Brain microvascular endothelial cell (primary cell): ENCODE measurements at regions not wholly inside any gene's neighbourhood (a gene's known extent, or its start where the extent isn't known, plus 50 kb on each side); places are given as distances from the start of the nearest gene placed in this dataset.
"Not testable (repeated sequence)": the region's sequence is repeated elsewhere in the genome, so short reads cannot be mapped to it uniquely, and the experiment has no call there.

ENCODE experiments used
- DNase-seq: peaks from one replicate; pipeline ENCODE4 v3.0.0-alpha.2; 2020
- H3K27ac ChIP-seq: fragments of 250-450 bp; sonication (Bioruptor Pico); 2 replicates; pipeline ENCODE4 v1.5.1; 2020; ENCODE audit warnings: mild to moderate bottlenecking, moderate library complexity
- H3K27me3 ChIP-seq: fragments of 250-450 bp; sonication (Bioruptor Pico); replicated peaks from 2 replicates; pipeline ENCODE4 v1.5.1; 2020; ENCODE audit warnings: mild to moderate bottlenecking
- H3K36me3 ChIP-seq: fragments of 250-450 bp; sonication (Bioruptor Pico); replicated peaks from 2 replicates; pipeline ENCODE4 v1.5.1; 2020; ENCODE audit warnings: mild to moderate bottlenecking
- H3K4me3 ChIP-seq: 2 replicates; pipeline ENCODE4 v1.5.1; 2011; ENCODE audit warnings: low read depth, mild to moderate bottlenecking, control low read depth, low read length, moderate library complexity
- CTCF ChIP-seq: IDR thresholded peaks from 2 replicates; pipeline ENCODE4 v1.5.1; 2011; ENCODE audit warnings: low read depth, mild to moderate bottlenecking, moderate library complexity, low read length, control low read depth, inconsistent platforms; ENCODE audit errors: missing control alignments
- in situ Hi-C: cut with HindIII; loops from 2 replicates; pipeline ENCODE4 v1.10.0; 2017; ENCODE audit warnings: low sequenced_read_pairs, low pct_ligation_motif_present

- no peak for TF ChIP-seq CTCF
- in situ Hi-C loops, result no loop called here
- no peak overlapping the region for H3K27ac ChIP-seq
- H3K27me3 ChIP-seq, result peaks cover 15% of the 10 kb centered on the region
- H3K36me3 ChIP-seq, result no peaks in the 10 kb centered on the region
- H3K4me3 ChIP-seq, result no peak overlapping the region
- DNase-seq, result no peak
Observed at GRCh38 chr2:132256251-132256902, 94.6 kb upstream of the ANKRD30BL start.

DNA sequence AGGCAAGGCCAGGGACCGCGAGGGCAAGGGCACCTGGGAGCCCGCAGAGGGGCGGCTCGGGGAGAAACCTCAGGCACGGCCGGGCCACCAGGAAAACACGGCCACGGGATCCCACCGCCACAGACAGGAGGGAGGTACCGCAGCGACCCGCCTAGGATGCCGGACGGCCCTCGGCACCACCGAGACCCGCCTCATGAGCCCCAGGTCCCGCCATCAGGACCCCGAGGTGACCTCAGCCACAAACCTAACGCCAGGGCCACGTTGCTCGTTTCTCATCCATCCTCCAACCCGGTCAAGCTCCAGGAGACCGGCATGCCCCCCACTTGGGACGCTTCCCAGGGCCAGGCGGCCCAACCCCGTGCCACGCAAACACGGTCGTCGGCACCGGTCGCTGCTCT is 95.2 kb upstream of the ANKRD30BL start:
- H3K36me3 ChIP-seq, in situ Hi-C loops, DNase-seq, H3K27ac ChIP-seq: not testable (repeated sequence)
- Histone ChIP-seq H3K4me3 (peak overlapping the region; percentile 30), H3K27me3 (peaks cover 15% of the 10 kb centered on the region)

DNA sequence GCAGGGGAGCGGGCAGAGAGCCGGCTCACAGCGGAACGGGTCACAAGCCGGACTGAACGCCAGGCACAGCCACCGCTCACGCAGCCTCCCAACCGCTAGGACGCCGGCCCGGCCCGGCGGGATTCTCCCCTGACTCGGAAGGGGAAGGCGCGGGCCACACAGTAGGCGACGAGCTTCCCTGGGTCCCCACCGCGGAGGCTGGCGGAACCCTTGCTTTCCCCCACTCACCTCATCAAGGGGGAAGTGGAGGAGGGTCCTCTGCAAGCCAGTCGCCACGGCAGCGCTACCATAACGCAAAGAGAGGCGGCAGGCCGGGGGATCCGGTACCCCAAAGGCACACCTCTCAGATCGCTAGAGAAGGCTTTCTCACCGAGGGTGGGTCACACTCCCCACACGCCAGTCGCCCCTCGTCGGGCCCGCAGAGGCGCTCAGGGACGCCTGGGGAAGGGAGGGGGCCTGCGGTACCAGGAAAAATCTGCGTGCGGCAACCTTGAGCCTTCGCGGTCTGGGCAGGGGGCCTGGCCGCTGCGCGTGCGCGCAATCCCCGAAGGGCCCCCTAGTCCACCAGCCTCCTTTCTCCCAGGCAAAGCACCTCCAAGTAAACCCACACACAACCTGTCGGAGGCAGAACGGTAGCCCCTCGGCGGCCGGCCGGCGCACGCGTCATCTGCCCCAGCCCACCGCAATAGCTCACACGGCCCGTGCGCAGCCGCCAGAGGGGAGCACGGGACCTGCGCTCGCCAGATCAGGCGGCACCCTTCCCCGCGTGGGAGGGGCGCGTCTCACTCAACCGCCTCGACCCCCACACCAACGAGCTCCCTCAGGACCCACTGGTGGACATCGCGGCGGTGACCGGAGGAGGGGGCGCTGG is 95.8 kb upstream of the ANKRD30BL start:
- H3K36me3 ChIP-seq, H3K27ac ChIP-seq, DNase-seq, in situ Hi-C loops: not testable (repeated sequence)
- Histone ChIP-seq H3K27me3 (peaks cover 15% of the 10 kb centered on the region), H3K4me3 (peak overlapping the region; percentile 30)

- H3K36me3 ChIP-seq, H3K27ac ChIP-seq, H3K4me3 ChIP-seq, in situ Hi-C loops, DNase-seq: not testable (repeated sequence)
- peaks cover 15% of the 10 kb centered on the region for H3K27me3 ChIP-seq
Observed at GRCh38 chr2:132259276-132259675, 97.5 kb upstream of the ANKRD30BL start.

DNA sequence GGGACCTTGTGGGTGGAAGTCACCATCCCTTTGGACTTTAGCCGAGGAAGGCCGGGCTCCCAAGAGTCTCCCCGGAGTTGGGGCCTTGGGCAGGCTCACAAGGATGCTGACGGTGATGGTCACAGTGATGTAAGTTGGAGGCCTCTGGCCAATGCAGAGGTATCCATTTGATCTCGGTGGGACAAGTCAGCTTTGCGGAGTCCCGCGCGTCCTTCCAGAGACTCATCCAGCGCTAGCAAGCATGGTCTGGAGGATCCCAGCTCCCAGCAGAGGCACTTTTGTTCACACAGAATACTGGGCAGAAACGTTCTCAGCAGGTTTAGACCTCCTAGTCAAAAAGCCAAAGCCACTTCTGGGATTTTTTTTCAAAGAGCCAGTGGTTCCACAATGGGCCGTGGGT is 103.8 kb upstream of the ANKRD30BL start:
- H3K27ac ChIP-seq, DNase-seq, in situ Hi-C loops, H3K36me3 ChIP-seq, H3K27me3 ChIP-seq, H3K4me3 ChIP-seq: not testable (repeated sequence)

- no peak for DNase-seq
- Histone ChIP-seq H3K36me3 (no peaks in the 10 kb centered on the region), H3K27me3 (no peaks in the 10 kb centered on the region), H3K27ac (no peak overlapping the region), H3K4me3 (no peak overlapping the region)
- in situ Hi-C loops, result no loop called here
- TF ChIP-seq CTCF, result no peak
Observed at GRCh38 chr2:132267105-132267497, 105.3 kb upstream of the ANKRD30BL start.

- H3K36me3 ChIP-seq, in situ Hi-C loops, H3K27ac ChIP-seq, H3K27me3 ChIP-seq: not testable (repeated sequence)
- DNase-seq, result peak; percentile 25
- H3K4me3 ChIP-seq, result peak overlapping the region; percentile 41
Observed at GRCh38 chr2:132267498-132268283, 105.9 kb upstream of the ANKRD30BL start.

- in situ Hi-C loops, H3K27ac ChIP-seq, H3K36me3 ChIP-seq, H3K27me3 ChIP-seq: not testable (repeated sequence)
- TF ChIP-seq CTCF, result peak; percentile 66
- DNase-seq, result peak; percentile 61
- peak overlapping the region; percentile 47 for H3K4me3 ChIP-seq
Observed at GRCh38 chr2:132268284-132268976, 106.7 kb upstream of the ANKRD30BL start.
